HEK293 (cell line): ENCODE measurements at regions not wholly inside any gene's neighbourhood (a gene's known extent, or its start where the extent isn't known, plus 50 kb on each side); places are given as distances from the start of the nearest gene placed in this dataset.
"Not testable (repeated sequence)": the region's sequence is repeated elsewhere in the genome, so short reads cannot be mapped to it uniquely, and the experiment has no call there.

Source experiments
- ZNF530 ChIP-seq: fragments of 450-650 bp; formaldehyde crosslinking; IDR thresholded peaks from 2 replicates; pipeline ENCODE4 v1.5.1; 2016; ENCODE audit warnings: low read depth, missing biosample characterization, missing genetic modification characterization
- ZNF560 ChIP-seq: fragments of 450-650 bp; formaldehyde crosslinking; IDR thresholded peaks from 2 replicates; pipeline ENCODE4 v1.5.1; 2017; ENCODE audit warnings: missing biosample characterization, missing genetic modification characterization, borderline replicate concordance
- ZNF777 ChIP-seq: fragments of 450-650 bp; formaldehyde crosslinking; IDR thresholded peaks from 2 replicates; pipeline ENCODE4 v1.5.1; 2017; ENCODE audit warnings: missing biosample characterization, missing genetic modification characterization, borderline replicate concordance
- TF ChIP-seq, protein P1 (sequence below): fragments of 450-650 bp; formaldehyde crosslinking; IDR thresholded peaks from 2 replicates; pipeline ENCODE4 v1.5.1; 2016; ENCODE audit warnings: missing biosample characterization, missing genetic modification characterization

GRCh38 chr5:99404764-99405302 is 476.0 kb upstream of the CHD1 start:
- TF ChIP-seq, protein P1, sequence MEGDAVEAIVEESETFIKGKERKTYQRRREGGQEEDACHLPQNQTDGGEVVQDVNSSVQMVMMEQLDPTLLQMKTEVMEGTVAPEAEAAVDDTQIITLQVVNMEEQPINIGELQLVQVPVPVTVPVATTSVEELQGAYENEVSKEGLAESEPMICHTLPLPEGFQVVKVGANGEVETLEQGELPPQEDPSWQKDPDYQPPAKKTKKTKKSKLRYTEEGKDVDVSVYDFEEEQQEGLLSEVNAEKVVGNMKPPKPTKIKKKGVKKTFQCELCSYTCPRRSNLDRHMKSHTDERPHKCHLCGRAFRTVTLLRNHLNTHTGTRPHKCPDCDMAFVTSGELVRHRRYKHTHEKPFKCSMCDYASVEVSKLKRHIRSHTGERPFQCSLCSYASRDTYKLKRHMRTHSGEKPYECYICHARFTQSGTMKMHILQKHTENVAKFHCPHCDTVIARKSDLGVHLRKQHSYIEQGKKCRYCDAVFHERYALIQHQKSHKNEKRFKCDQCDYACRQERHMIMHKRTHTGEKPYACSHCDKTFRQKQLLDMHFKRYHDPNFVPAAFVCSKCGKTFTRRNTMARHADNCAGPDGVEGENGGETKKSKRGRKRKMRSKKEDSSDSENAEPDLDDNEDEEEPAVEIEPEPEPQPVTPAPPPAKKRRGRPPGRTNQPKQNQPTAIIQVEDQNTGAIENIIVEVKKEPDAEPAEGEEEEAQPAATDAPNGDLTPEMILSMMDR (tag by site-specific recombination), result not testable (repeated sequence)
- not testable (repeated sequence) for TF ChIP-seq ZNF560, ZNF530, ZNF777 (tag by site-specific recombination)
